RWPE1 (cell line): ENCODE measurements at regions not wholly inside any gene's neighbourhood (a gene's known extent, or its start where the extent isn't known, plus 50 kb on each side); places are given as distances from the start of the nearest gene placed in this dataset.

ENCODE experiments used
- CTCF ChIA-PET: fragments of 350-600 bp; sonication (Branson Sonifier 250); formaldehyde crosslinking; extraction: SDS; loops from one replicate; lab custom pipeline; 2021; lab: Yijun Ruan, JAX
- POLR2A ChIA-PET: fragments of 400-600 bp; formaldehyde crosslinking; extraction: SDS; loops from one replicate; lab custom pipeline; 2020; ENCODE audit warnings: antibody characterized with exemption; ENCODE audit not compliant: low non-redundant PET; lab: Yijun Ruan, JAX
- DNase-seq: peaks from one replicate; pipeline ENCODE4 v3.0.0; 2012; ENCODE audit warnings: low spot score
- H3K27ac ChIP-seq: fragments of 450-650 bp; 2 replicates; pipeline ENCODE4 v1.5.1; 2017
- TF ChIP-seq, protein P1 (sequence below): fragments of 450-650 bp; conservative IDR thresholded peaks from 2 replicates; pipeline ENCODE4 v1.5.1; 2017; ENCODE audit warnings: low read depth, mild to moderate bottlenecking

DNA sequence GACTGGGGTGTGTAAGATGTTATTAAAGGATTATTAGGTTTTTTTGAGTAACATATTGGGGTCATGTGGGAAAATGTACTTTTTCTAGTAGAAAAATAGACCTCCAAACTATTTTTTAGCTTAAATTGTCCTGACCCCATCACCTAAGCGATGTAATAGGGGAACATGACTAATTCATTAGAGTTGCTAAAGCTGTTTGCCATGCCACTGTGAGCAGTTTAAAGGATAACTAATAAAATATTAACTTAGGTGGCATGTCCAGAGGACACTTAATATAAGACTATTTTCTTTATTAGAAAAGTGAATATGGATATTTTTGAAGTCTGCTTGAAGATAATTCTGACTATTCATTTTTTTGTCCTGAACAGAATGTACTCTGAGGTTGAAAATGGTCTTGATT, 545.9 kb upstream of the BTBD3 start:
- CTCF ChIA-PET: no interaction called here
- POLR2A ChIA-PET: no interaction called here
- TF ChIP-seq, protein P1, sequence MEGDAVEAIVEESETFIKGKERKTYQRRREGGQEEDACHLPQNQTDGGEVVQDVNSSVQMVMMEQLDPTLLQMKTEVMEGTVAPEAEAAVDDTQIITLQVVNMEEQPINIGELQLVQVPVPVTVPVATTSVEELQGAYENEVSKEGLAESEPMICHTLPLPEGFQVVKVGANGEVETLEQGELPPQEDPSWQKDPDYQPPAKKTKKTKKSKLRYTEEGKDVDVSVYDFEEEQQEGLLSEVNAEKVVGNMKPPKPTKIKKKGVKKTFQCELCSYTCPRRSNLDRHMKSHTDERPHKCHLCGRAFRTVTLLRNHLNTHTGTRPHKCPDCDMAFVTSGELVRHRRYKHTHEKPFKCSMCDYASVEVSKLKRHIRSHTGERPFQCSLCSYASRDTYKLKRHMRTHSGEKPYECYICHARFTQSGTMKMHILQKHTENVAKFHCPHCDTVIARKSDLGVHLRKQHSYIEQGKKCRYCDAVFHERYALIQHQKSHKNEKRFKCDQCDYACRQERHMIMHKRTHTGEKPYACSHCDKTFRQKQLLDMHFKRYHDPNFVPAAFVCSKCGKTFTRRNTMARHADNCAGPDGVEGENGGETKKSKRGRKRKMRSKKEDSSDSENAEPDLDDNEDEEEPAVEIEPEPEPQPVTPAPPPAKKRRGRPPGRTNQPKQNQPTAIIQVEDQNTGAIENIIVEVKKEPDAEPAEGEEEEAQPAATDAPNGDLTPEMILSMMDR: no peak
- no peak overlapping the region for H3K27ac ChIP-seq
- DNase-seq: no peak

DNA sequence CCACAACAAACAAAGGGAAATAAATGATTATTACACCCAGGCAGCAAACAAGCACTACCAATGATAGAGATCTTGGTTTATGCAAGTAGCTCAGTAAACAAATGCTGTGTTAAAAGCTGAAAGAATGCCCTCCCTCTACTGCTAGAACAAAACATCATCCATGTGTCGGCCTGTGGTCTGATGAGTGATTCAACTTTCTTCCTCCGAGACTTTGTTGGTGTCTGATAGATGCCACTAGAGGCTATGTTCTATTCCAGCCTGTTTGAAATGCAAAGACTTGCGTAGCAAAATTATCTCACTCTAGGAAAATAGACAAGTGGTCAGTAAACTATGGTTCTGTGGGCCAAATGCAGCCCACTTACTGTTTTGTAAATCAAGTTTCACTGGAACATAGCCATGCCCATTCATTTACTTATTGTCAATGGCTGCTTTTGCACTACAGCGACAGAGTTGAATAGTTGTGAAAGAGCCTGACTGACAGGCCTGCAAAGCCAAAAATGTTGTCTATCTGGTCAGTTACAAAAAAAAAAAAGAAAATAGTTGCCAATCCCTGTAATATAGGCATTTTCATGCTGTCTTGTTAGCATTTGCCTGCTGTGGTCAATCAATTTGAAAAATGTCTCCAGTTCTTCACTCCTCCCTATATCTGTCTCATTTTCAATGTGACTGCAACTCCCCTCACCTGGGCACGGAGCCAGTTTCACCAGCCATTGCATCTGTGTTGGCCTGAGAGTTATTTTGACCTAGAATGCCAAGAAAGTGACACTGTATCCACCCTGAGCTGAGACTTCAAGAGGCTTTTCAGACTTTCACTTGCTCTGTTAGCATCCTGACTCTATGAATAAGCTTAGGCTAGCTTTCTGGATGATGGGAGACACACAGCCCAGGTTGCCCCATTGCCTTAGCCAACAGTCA, 544.6 kb upstream of the BTBD3 start:
- ChIA-PET POLR2A (no interaction called here), CTCF (interaction anchor here (0.6 kb wide), 1 partner anchor 1570 kb away, joined by 3 read pairs; no protein-coding TSS in a partner anchor)
- DNase-seq: no peak
- TF ChIP-seq, protein P1: no peak
- H3K27ac ChIP-seq: no peak overlapping the region

DNA sequence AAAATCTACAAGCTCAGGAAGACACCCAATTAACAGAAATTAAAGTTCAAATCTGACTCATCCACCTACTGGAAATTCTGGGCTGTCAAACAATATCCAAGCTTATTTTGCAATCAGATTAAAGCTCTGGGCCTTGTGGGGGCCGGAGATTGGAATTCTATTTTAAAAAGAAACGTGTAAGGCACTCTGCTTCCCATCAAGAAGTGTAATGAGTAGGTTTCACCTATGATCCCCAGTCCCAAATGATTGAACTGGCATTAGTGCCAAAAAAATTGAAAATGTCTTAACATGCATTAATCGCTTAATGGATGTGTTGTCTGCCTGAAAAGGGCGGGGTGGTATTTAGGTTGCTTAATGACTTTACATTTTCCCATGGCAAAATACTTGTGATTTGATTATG, 542.4 kb upstream of the BTBD3 start:
- CTCF ChIA-PET: interaction anchor here (0.6 kb wide), 1 partner anchor 95 kb away, joined by 4 read pairs; no protein-coding TSS in a partner anchor
- POLR2A ChIA-PET: no interaction called here
- no peak for DNase-seq
- TF ChIP-seq, protein P1: no peak
- no peak overlapping the region for H3K27ac ChIP-seq

DNA sequence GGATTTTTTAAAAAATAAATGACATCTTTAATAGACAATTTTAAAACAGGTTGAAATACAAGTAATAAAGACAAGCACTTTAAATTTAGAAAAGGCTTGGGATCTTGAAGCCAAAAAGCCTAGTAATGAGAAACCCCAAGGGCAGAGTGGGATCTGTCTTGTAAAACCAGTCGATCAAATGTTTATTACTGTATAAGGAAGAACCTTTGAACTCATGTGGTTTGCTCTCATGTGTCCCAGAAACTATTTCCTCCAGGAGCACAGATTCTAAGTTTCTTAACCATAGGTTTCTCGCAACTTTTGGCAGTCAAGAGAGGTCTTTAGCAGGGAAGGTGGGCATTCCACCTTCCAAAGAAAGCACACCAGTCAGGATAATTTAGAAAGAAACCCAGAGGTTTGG, 541.7 kb upstream of the BTBD3 start:
- H3K27ac ChIP-seq: no peak overlapping the region
- CTCF ChIA-PET: no interaction called here
- TF ChIP-seq, protein P1: no peak
- POLR2A ChIA-PET: no interaction called here
- DNase-seq: no peak

DNA sequence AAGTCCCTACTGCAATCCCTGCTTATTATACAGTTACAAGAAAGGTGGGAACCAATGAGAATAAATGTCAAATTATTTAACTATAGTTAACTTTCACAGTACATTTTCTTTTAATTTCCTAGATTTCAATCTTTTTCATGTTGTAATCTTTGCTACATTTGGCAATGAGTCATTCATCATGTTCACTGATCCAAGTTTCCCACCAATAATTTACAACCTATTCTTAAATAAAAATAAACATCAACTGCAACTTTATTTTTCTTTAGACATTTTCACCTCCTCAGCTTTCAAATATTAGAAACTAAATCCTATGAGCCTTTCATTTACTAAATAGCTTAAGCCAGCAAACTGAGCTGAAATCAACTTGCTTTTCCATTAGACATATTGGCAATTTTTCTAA, 541.3 kb upstream of the BTBD3 start:
- ChIA-PET POLR2A (no interaction called here), CTCF (no interaction called here)
- no peak for DNase-seq
- H3K27ac ChIP-seq: no peak overlapping the region
- TF ChIP-seq, protein P1: no peak

DNA sequence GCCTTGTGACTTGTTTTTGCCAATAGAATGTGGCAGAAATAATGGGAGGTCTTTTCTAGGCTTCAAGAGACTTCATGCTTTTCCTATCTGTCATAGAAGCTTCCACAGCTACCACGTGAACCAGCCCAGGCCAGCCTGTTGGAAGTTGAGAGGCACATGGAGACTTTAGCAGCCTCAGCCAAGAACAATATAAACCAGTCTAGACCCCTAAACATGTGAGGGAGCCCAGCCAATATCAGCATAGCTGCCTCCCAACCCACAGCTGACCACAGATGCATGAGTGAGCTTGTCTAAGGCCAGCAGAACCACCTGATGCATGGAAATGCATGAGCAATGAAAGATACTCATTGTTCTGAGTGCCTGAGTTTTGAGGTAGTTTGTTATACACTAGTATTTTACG, 540.7 kb upstream of the BTBD3 start:
- ChIA-PET CTCF (no interaction called here), POLR2A (no interaction called here)
- H3K27ac ChIP-seq: 0 out of 2 replicates have a peak overlapping the region, but pooled peaks have one; percentile 18
- TF ChIP-seq, protein P1: no peak
- no peak for DNase-seq
